ENCODE measurements at regions not wholly inside any gene's neighbourhood (a gene's known extent, or its start where the extent isn't known, plus 50 kb on each side); places are given as distances from the start of the nearest gene placed in this dataset.

- TF ChIP-seq ZBTB33 (IDR thresholded peaks at IDR 0.05; ENCODE audit: extremely low read depth, insufficient replicate concordance, low read length): no peak
- no peak for TF ChIP-seq POLR2AphosphoS5 (IDR thresholded peaks at IDR 0.05; ENCODE audit: low read depth, low read length)
- TF ChIP-seq EZH2 (IDR thresholded peaks at IDR 0.05): no peak
- no peak for TF ChIP-seq ZNF274 (IDR thresholded peaks at IDR 0.05; ENCODE audit: low read depth, low read length)
- no peak for TF ChIP-seq ELF1 (IDR thresholded peaks at IDR 0.05; ENCODE audit: borderline replicate concordance, low read depth)
- TF ChIP-seq, protein P1, sequence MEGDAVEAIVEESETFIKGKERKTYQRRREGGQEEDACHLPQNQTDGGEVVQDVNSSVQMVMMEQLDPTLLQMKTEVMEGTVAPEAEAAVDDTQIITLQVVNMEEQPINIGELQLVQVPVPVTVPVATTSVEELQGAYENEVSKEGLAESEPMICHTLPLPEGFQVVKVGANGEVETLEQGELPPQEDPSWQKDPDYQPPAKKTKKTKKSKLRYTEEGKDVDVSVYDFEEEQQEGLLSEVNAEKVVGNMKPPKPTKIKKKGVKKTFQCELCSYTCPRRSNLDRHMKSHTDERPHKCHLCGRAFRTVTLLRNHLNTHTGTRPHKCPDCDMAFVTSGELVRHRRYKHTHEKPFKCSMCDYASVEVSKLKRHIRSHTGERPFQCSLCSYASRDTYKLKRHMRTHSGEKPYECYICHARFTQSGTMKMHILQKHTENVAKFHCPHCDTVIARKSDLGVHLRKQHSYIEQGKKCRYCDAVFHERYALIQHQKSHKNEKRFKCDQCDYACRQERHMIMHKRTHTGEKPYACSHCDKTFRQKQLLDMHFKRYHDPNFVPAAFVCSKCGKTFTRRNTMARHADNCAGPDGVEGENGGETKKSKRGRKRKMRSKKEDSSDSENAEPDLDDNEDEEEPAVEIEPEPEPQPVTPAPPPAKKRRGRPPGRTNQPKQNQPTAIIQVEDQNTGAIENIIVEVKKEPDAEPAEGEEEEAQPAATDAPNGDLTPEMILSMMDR (IDR thresholded peaks at IDR 0.05 in 2 of 3, conservative IDR thresholded peaks at IDR 0.05 in 1 of 3; ENCODE audit: borderline replicate concordance in 1 of 3, insufficient read depth in 1 of 3, low read depth in 2 of 3, low read length in 2 of 3): no peak
- no peak for TF ChIP-seq CBX3 (IDR thresholded peaks at IDR 0.05; ENCODE audit: low read depth)
- TF ChIP-seq EZH2phosphoT487 (IDR thresholded peaks at IDR 0.05; ENCODE audit: borderline replicate concordance): no peak
- TF ChIP-seq SIN3A (IDR thresholded peaks at IDR 0.05; ENCODE audit: low read depth): no peak
- TF ChIP-seq EGR1 (IDR thresholded peaks at IDR 0.05; ENCODE audit: low read depth): no peak
- TF ChIP-seq TCF7L2 (IDR thresholded peaks at IDR 0.05; ENCODE audit: borderline replicate concordance, extremely low read depth, insufficient read depth, insufficient read length): no peak
Measured at GRCh38 chr2:193272011-193272410, 1077.3 kb upstream of the TMEFF2 start (continued).

GRCh38 chr2:193270816-193271215 is 1076.1 kb upstream of the TMEFF2 start:
- Histone ChIP-seq H3K4me1 (ENCODE audit: control insufficient read depth in 1 of 2, insufficient read depth in 2 of 2, low read length in 2 of 2) (no peaks in the 10 kb centered on the region), H3K9me2 (ENCODE audit: insufficient read depth) (no peaks in the 10 kb centered on the region), H3K79me2 (ENCODE audit: insufficient read depth, low read length) (no peaks in the 10 kb centered on the region), H3K9ac (ENCODE audit: low read length) (no peak overlapping the region), H3K36me3 (ENCODE audit: control insufficient read depth in 1 of 2, insufficient read depth in 2 of 2, low read length in 2 of 2) (no peaks in the 10 kb centered on the region), H4K20me1 (ENCODE audit: insufficient read depth) (no peaks in the 10 kb centered on the region), H3K27ac (ENCODE audit: low read depth, low read length) (no peak overlapping the region), H3K4me2 (ENCODE audit: low read length) (no peak overlapping the region), H2AFZ (ENCODE audit: low read depth, low read length, poor library complexity, severe bottlenecking) (no peak overlapping the region), H3K27me3 (ENCODE audit: insufficient read depth, low read length) (no peaks in the 10 kb centered on the region), H3K9me3 (ENCODE audit: control insufficient read depth in 1 of 2, insufficient read depth in 1 of 2, low read depth in 1 of 2, low read length in 2 of 2) (no peaks in the 10 kb centered on the region), H3K4me3 (replicated peaks in 1 of 2; ENCODE audit: low read depth in 1 of 2, low read length in 2 of 2) (no peak overlapping the region)
- no peak for ATAC-seq
- no peak for DNase-seq (ENCODE audit: low read depth, low spot score)
- ChIA-PET CTCF (no interaction called here), POLR2A (no interaction called here), RAD21 (ENCODE audit: low non-redundant PET in 1 of 2, low total read pairs in 2 of 2, uncharacterized antibody in 2 of 2, unreplicated experiment in 2 of 2) (no interaction called here)
- intact Hi-C loops (cut with micrococcal nuclease): no loop called here
- BruUV-seq (replicated peaks): no TSS peak
- no peak for TF ChIP-seq MAX (IDR thresholded peaks at IDR 0.05)
- no peak for TF ChIP-seq EGR1 (IDR thresholded peaks at IDR 0.05; ENCODE audit: low read depth)
- no peak for TF ChIP-seq SRF (IDR thresholded peaks at IDR 0.05; ENCODE audit: low read depth)
- TF ChIP-seq EZH2phosphoT487 (IDR thresholded peaks at IDR 0.05; ENCODE audit: borderline replicate concordance): no peak

All from HCT116 (cell line).